Activated naive CD4-positive, alpha-beta T cell treated with Interleukin-2 at 50 U/mL for 16 hours (primary cell): ENCODE measurements at regions not wholly inside any gene's neighbourhood (a gene's known extent, or its start where the extent isn't known, plus 50 kb on each side); places are given as distances from the start of the nearest gene placed in this dataset.

Experiments
- DNase-seq: peaks from one replicate; pipeline ENCODE4 v3.0.0-alpha.2; 2020

DNA sequence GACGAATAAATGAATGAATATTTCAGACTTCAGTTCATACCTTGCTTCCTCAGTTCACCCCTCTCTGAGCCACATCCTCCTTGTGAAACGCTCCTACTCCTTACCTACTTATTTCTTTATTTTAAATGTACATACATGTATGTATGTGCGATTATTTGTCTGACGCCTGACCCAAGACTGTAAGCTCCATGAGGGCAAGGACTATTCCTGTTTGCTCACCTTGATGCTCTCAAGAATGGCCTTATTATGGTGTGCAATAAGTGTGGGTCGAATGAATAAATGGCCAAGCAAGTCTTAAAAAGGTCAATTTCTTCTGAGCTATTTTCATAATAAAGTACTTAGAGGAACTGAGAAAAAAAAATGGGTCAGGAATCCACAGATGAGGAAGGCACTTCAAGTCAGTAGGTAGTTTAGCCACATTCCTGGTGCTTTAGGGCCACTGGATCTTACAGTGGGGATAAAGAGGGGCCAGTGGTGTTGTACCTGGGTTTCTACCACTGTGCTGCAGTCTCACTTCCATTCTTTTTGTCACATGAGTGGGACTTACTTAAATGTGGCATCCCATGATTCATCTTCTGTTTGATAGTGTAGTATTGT, 74.7 kb downstream of the SDC1 start:
- no peak for DNase-seq

DNA sequence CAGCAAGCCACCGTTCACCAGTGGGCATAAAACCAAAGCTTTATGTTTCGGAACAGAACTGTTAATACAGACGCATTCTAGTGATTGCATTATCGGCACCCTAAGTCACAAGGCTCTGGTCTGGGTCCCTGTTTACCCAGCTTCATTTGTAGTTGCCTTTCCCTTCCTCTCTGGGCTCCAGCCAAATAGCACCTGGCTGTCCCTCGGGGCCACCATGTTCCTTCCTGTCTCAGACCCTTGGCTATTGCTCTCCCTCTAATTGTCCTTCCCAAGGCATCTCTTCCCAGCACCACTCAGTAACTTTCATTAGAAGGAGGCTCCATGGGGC, 75.3 kb downstream of the SDC1 start:
- DNase-seq = no peak

DNA sequence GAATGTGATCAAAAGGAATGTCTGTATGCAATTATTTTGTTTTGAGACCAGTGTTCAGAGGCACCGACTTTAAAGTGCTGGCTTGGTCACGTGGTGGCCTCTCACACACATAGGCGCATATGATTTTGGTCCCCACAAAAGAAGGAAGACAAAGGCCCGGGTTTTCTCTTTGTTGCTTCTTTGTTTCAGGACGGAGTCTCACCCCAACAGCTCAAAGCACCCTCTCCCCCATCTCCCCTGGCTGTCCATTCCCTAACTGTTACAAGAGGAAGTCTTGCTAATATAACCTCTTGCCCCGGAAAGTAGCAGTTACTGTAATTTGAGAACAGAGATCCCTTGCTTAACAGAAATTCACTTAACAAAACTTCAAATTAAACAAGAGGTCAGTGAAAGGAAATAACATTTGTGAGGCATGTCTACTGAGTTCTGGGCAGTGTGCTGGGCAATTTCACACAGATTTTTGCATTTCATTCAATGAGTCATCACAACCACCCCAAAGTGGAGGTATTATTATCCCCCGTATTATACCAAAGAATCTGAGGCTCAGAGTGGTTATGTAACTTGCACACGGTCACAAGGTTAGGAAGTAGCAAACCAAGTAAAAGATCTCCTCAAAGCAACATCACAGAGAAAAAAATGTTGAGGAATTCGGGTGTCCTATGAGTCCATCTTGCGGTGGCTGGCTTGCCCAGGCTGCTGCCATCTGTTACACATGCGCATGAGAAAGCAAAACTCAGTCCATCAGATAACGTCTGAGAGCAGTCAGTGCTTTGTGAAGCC, 75.8 kb downstream of the SDC1 start:
- DNase-seq = no peak

DNA sequence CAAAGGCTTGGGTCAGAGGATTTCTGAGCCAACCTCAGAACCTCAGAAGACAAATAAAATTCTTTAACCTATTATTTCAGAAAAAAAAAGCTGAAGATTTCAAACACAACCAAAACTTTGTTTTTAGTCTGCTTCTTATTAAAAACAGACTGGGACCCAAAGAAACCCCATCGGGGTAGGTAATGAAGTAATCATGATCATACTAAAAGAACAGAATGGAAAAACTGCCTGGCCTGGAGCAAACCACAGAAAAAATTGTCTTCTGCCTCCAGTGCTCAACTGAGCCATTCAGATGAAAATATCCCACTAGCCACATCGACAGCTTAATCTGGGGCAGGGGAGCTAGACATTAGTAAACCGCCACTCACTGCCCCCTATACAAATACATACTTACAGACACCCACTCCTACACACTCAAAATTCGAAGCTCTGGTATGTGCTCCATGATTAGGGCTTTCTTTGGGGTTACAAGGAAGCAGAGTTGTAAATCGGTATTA, 76.5 kb downstream of the SDC1 start:
- no peak for DNase-seq

DNA sequence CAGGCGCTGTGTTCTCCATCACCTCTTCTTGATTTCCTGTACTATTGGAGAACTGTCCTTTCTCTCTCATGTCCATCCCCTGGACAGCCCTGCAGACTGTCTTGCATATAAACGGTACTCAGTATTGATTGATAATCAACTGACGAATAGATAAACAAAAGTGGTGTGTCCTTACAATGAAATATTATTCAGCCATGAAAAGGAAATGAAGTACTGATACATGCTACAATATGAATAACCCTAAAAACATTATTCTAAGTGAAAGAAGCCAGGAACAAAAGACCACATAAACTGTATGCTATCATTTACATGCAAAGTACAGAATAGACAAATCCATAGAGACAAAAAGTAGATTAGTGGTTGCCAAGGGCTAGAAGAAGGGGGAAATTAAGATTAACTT, 77.6 kb downstream of the SDC1 start:
- no peak for DNase-seq

DNA sequence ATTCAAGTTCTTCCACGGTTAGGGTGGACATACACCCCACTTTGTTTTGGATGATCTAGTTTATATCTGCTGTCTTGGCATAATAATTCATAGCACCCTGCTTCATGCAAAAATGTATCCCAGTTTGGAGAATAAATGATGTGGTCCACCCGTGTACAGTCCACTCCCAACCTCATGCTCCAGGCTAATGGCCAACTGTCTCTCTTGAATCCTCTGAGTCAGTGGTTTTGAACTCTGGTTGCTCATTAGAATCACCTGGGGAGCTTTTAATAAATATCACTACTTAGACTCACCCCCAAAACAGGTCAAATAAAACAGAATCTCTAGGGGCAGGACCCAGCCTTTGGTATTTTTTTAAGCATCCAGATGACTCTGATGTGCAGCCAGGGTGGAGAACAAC, 78.5 kb downstream of the SDC1 start:
- DNase-seq = no peak

DNA sequence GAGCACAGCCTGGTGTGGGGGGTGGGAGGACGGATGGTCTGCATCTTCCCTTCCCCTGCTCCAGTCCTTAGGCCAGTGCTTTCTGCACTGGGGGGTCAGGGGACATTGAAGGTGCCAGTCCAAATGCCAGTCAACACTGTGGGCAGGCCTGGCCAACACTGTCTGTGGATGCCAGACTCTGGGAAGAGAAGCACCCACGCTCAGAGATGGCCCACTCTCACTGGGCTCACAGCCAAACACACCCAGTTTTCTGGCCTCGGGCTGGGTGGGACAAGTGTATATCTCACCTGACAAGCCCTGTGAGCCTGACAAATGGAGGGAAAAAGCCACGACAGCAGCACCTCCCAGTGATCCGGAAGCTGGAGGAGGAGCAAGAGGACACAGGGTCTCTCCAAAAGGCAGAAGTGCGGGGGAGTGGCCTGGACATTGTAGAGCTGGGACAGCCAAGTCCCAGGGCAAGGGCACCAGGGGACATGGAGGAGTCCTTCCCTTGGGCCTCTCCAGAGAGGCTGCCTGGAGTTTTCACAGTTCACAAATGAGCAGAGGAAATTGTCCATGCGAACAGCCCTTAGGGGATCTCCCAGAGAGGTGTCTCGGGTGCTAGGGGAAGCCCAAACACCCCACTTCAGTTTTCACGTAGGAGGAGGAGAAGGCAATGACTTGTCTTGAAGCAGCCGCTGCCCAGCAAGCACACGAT, 79.3 kb downstream of the SDC1 start:
- no peak for DNase-seq

DNA sequence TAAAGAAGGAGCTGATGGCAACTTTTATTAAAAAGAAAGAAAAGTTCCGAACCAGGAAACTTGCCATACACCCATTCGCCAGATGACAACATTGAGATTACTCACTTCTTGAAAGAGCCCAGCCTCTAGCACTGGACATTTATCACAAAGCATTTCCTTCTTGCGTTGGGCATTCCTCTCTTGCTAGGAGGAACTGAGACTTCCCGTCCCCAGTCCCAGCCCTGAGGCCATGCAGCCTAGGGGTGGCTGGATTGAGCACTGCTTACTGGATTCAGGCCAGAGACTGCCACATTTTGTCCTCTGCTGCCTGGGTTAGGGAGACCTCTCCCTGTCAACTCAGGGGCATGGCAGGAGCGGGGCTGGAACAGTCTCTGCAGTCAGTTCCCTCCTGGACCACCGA, 80.1 kb downstream of the SDC1 start:
- DNase-seq = no peak

DNA sequence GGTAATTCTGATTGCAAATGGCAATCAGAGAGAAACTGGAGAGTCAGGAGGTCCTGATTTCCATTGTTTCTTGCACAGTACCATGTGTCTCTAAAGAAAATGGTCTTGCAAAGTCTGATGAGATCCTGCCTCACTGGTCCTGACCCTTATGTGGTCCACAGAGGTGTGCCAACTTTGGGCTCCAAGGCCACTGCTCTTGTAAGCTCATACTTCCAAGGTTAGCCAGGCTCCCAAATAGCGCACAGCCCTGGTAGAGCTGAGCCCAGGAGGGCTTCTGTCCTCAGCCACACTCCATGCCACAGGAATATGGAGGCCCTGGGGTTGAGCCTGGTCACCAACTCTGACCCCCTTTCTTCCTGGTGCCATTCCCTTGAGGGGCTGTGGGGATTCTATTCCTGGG, 80.7 kb downstream of the SDC1 start:
- DNase-seq = no peak

DNA sequence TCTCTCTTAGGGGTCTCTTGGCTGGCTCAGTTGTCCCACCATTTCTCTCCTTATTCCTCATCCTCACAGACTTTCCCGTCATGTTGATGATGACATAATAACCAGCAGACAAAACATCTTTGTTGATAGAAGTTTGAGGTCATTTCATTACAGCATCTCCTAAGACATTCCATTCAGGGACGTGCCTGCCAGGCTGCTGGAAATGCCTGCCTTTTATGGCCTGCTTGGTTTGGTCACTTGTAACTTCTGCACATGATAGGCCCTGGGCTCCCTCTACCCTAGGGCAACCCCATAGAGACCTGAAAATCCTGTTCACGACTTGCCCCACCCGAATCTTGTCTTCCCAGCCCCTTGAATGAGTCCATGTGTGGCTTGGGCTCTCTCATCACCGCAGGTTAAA, 81.7 kb downstream of the SDC1 start:
- DNase-seq = no peak

DNA sequence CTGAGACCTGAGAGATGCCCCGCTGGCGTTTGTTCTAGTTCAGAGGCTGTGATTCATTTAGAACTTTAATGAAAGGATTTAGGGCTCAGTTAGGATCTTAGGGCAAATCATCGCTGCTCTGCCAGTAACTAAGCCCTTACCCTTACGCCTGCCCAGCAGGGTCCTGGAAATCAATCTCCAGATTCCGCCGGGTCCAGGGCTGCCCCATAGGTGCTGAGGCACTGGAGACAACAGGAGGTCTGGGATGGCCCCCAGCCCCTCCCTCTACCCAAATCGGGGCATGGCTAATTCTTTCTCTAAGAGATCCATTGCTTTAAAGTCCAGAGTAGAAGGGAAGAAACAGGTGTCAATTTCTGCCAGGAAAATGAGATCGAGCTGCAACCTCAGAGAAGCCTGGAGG, 83.1 kb downstream of the SDC1 start:
- no peak for DNase-seq

DNA sequence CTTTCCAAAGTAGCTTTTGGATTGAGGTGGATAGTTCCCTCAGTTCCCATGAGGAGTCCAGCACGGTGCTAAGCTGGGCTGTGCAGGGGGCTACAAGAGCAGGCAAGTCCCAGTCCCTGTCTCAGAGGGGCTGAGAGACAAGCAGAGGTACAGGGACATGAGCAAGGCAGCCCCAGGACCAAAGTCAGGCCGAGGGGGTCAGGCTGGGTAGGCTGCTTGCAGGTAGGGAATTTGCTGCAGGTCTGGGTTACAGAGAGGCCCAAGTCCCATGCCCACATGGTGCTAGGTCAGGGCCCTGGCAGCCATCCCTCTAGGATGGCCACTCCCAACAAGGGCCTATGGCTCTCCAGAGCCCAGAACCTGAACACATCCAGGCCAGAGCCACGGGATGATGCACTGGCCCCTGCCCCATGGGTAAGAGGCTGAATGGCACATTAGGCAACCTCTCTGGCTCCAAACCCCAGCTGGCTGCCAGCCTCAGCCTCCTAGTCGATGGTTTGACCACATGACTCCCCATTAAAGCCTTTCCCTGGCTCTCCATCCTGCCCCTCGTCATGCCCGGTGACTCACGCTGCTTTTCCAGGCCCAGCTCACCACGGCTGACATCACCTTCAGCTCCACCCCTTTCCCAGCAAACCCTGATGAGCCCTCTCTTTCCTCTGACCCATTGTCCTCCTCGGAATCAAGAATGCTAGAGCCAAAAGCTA, 83.7 kb downstream of the SDC1 start:
- DNase-seq = no peak

DNA sequence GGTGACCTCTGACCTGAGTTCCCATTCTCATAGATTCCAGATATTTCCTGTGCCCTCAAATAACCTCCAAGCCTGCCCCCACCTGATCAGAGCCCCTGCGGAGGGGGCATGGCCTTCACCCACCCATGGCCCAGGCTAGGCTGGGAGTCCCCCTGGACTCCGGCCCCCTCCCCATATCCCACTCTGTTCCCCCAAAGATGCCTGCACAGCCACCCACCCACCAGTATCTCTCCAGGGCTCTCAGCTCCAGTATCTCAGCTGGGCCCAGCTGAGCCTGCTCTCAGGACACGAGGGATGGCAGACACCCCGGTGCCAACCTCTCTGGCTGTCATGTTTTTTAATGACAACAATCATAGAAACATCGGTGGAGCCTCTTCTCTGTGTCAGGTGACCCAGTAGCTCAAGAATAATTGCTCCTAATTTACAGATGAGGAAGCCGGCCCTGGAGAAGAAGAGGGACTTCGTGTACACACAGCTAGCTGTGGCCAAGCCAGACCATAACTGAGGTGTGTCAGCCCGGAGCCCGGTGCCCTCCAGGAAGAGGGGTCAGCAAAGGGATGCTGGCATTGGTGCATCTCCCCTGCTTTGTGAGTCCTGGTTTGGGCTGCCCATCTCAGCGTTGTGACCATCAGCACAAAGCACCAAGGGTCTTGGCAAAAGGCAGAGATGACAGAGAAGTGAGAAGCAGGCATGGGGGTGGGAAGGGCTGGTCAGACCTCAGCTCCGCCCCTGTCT, 84.4 kb downstream of the SDC1 start:
- DNase-seq = no peak

DNA sequence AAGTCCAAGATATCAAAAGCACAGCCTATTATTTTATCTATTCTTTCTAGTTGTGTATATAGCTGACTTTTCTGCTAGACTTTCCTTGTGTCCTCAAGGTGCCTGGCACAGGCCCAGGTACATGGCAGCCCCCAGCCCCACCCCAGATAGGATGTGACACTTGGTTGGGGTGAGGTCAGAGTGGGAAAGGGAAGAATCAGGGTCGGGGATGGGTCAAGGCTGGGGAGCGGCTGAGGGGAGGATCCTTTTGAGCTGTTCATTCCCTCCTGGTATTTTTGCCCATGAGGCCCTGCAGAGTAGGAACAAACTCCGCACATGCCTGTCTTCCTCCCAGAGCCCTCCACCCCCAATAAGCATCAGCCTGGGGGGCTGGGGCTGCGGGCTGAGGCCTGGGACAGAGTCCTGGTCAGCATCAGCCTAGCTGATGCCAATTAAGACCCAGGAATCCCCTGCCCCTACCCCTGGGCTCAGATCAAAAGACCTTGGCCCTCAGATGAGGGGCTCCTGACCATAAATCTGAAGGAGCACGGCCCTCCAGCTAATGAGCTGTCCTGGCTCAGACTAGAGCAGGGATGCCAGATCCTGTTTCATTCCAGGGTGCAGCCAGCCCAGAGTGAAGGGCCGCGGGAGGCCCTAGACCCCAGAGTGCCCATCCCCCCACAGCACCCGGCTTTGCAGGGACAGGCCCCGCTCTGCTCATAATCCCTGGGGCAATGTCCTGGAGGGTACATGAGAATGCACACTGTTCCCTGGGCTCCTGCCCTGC, 85.3 kb downstream of the SDC1 start:
- no peak for DNase-seq

DNA sequence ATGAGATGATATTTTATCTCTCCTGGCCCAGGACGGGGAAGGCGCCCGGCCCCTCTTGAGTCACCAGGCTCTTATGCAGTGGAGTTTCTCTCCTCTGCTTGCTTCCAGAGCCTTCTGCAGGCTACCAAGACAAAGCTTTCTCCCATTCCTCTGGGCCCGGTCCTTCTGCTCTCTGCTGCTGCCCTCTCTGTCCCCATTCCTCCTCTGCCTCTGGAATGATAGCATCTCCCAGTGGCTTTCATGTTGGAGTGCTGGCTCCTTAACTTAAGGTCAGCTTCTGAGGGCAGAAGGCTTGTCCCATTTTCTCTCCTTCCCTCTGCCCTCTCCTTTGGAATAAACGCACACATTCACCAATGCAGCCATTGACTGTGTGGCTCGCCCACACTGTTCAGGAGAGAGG, 86.2 kb downstream of the SDC1 start:
- DNase-seq = no peak

DNA sequence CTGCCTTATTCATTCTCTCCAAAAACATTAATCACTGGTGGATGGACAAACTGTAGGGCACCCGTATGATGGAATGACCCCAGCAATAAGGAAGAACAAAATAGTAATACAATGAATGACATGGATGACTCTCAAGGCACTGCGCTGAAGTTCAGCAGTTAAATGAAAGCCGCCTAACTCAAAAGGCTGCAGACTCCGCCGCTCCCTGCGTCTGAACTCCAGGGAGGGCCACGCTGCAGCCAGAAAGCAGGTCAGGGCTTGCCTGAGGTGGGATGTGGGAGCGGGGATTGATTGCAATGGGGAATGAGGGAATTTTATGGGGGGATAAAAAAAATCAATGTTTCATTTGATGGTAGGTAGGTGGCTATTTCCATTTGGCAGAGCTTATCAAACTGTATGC, 86.5 kb upstream of the LAPTM4A start:
- DNase-seq = no peak

DNA sequence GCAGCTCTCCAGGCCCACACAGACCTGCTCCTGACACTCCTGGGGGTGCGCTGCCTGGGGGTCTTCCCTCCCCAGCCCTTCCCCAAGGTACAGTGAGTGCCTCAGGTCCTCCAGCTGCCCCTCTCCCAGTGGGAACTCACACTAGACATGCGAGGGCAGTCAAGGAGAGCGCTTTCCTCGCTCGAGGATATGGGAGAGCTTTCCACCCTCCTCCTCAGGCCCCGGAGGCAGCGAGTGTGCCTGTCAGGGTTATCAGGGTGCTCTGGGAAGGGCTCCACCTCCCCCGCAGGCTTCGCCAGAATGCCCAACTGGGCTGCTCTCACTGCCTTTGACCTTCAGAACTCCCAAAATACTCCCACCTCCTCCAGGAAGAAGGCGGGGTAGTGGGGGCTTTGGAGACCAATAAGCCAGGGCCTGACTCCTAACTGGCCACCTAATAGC, 85.7 kb upstream of the LAPTM4A start:
- DNase-seq = no peak

DNA sequence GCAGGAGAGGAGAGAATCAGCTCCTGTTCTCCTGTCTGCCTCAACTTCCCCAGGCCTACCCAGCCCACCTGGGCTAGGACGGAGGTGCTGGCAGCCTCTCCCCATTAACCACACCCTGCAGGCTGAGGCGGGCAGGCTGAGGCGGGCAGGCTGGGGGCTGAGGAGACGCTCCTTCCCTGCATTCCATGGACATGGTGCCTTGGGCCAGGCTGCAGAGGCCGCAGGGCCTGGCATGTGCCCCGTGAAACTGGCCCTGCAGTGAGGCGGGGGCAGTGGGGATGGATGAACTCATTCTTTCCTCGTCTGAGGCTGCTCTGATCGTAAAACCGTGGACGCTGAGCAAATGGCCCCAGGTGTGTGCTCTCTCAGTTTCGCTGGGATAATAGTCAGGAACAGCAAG, 84.7 kb upstream of the LAPTM4A start:
- DNase-seq = no peak

DNA sequence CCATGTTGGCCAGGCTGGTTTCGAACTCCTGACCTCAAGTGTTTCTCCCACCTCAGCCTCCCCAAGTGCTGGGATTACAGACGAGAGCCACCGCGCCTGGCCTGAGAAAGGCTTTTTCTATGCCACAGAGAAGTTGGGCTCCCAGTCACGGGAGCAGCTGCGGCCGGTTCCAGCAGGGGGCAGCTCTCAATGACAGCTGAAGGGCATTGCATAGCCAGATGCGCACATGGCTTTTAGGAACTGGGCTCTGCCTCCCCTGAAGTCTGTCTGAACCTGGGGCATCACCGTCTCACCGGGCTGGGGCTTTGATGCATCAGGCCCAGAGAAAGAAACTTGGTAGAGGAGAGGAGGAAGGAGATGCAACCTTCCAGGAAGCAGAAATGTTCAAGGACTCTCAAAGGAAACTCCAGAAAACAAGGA, 84.2 kb upstream of the LAPTM4A start:
- DNase-seq = peak; percentile 27

DNA sequence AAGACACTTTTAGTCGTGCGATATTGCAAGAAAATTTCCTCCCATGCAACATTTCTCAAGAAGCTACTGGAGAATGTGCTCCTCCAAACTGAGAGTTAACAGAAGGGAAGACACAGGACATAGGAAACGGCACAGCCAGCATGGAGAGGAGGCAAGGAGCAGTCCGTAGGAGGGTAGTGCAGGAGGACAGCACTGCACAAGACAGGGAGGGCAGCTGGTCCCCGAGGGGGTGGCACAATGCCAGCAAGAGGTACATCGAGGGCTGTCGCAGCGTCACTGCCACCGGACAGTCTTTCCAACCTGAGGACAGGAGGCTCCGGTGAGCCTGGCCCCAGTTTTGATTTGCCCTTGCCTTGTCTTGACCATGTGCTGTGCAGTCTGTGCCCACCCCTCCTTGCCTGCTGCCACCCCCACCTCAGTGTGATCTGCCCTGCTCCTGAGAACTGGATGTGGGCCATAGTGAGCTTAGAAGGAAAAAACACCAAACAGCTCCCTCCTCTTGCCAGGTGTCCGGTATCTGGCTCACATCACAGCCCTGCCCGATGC, 81.6 kb upstream of the LAPTM4A start:
- DNase-seq = no peak

DNA sequence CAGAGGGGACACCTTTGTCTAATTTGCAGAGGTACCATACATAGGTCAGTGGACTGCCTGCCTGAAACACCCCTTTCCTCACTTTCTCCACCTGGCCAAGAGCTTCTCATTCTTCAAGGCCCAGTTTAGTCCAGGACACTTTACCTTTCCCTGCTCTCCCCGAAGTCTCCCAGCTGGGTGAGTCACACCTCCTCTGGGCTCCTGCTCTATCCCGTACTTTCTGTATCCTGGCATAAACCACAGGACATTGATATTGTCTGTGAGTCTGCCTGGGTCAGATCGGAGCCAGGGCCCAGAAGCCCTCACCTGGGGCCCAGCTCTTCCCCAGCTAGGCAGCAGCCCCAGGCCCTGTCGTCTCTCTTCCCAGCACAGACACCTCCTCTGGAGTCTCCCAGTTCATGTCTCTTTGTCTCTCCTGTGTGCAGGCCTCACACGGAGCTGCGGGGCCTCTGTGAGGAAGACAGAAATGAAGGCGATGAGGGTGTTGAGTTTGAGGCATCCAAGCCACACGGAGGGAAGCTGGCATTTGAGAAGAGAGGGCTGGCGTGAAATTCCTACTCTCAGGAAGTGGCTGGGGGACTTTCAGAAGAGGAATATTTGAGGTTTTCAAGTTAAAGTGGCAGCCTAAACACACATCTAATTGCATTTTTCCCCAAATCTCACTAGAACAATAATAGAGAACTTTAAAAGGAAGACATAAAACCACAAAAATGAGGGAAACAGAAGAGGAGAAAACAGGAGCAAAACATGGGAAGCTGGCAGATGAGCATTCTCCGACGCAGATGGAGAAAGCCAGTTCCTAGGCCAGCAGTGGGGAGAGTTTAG, 79.6 kb upstream of the LAPTM4A start:
- DNase-seq = no peak
